HEK293 (cell line): ENCODE measurements at regions not wholly inside any gene's neighbourhood (a gene's known extent, or its start where the extent isn't known, plus 50 kb on each side); places are given as distances from the start of the nearest gene placed in this dataset.

ENCODE experiments used
- CTCF ChIA-PET: fragments of 350-600 bp; formaldehyde crosslinking; extraction: SDS; loops from one replicate; lab custom pipeline; 2021; ENCODE audit warnings: antibody characterized with exemption; lab: Yijun Ruan, JAX
- POLR2A ChIA-PET: fragments of 300-600 bp; formaldehyde crosslinking; extraction: SDS; loops from one replicate; lab custom pipeline; 2020; ENCODE audit warnings: antibody characterized with exemption, inconsistent platforms; lab: Yijun Ruan, JAX
- H3K27ac ChIP-seq: fragments of 200-500 bp; sonication (Bioruptor generic); 2 replicates; pipeline ENCODE4 v1.5.1; 2014; ENCODE audit warnings: low read depth, low read length, control low read depth, inconsistent platforms; ENCODE audit errors: extremely low read depth
- H3K36me3 ChIP-seq, 2 experiments: fragments of 200-500 bp in 1 of 2; sonication (Bioruptor generic) in 1 of 2; 1 replicate in 1 of 2; 2 replicates in 1 of 2; pipeline ENCODE4 v1.5.1; 2014 to 2017; ENCODE audit warnings: inconsistent platforms in 2 of 2, low read length in 2 of 2; ENCODE audit not compliant: control insufficient read depth in 2 of 2, insufficient read depth in 1 of 2
- H3K4me1 ChIP-seq: fragments of 200-500 bp; sonication (Bioruptor generic); 2 replicates; pipeline ENCODE4 v1.5.1; 2014; ENCODE audit warnings: mild to moderate bottlenecking, low read length, inconsistent platforms; ENCODE audit not compliant: control insufficient read depth, insufficient read depth
- H3K4me3 ChIP-seq: 2 replicates; pipeline ENCODE4 v1.5.1; 2011; ENCODE audit warnings: low read depth, mild to moderate bottlenecking, control low read depth, low read length, moderate library complexity
- H3K9me3 ChIP-seq: fragments of 200-500 bp; sonication (Bioruptor generic); 2 replicates; pipeline ENCODE4 v1.5.1; 2014; ENCODE audit warnings: low read depth, low read length, inconsistent platforms; ENCODE audit not compliant: control insufficient read depth, insufficient read depth
- BCL6B ChIP-seq: fragments of 450-650 bp; formaldehyde crosslinking; IDR thresholded peaks from 2 replicates; pipeline ENCODE4 v1.5.1; 2017; ENCODE audit warnings: missing biosample characterization, missing genetic modification characterization
- CTCF ChIP-seq: fragments of 450-650 bp; formaldehyde crosslinking; IDR thresholded peaks from 2 replicates; pipeline ENCODE4 v1.5.1; 2016; ENCODE audit warnings: missing biosample characterization, missing genetic modification characterization
- HIC1 ChIP-seq: fragments of 450-650 bp; formaldehyde crosslinking; IDR thresholded peaks from 2 replicates; pipeline ENCODE4 v1.5.1; 2016; ENCODE audit warnings: missing biosample characterization, missing genetic modification characterization
- REST ChIP-seq: fragments of 450-650 bp; formaldehyde crosslinking; IDR thresholded peaks from 2 replicates; pipeline ENCODE4 v1.5.1; 2016; ENCODE audit warnings: missing biosample characterization, missing genetic modification characterization
- ZEB2 ChIP-seq: fragments of 450-650 bp; formaldehyde crosslinking; IDR thresholded peaks from 2 replicates; pipeline ENCODE4 v1.5.1; 2016; ENCODE audit warnings: missing biosample characterization, missing genetic modification characterization
- ZFHX2 ChIP-seq: fragments of 450-650 bp; formaldehyde crosslinking; conservative IDR thresholded peaks from 2 replicates; pipeline ENCODE4 v1.5.1; 2016; ENCODE audit warnings: missing biosample characterization, missing genetic modification characterization
- ZFP69B ChIP-seq: fragments of 450-650 bp; formaldehyde crosslinking; IDR thresholded peaks from 2 replicates; pipeline ENCODE4 v1.5.1; 2016; ENCODE audit warnings: missing biosample characterization, missing genetic modification characterization
- ZNF169 ChIP-seq: fragments of 450-650 bp; formaldehyde crosslinking; IDR thresholded peaks from 2 replicates; pipeline ENCODE4 v1.5.1; 2016; ENCODE audit warnings: missing biosample characterization, missing genetic modification characterization
- ZNF174 ChIP-seq: fragments of 450-650 bp; formaldehyde crosslinking; IDR thresholded peaks from 2 replicates; pipeline ENCODE4 v1.5.0; 2017; ENCODE audit warnings: missing biosample characterization, mild to moderate bottlenecking, missing genetic modification characterization
- ZNF202 ChIP-seq: fragments of 450-650 bp; formaldehyde crosslinking; IDR thresholded peaks from 2 replicates; pipeline ENCODE4 v1.5.1; 2016; ENCODE audit warnings: missing biosample characterization, missing genetic modification characterization, borderline replicate concordance
- ZNF324 ChIP-seq: fragments of 450-650 bp; formaldehyde crosslinking; IDR thresholded peaks from 2 replicates; pipeline ENCODE4 v1.5.1; 2016; ENCODE audit warnings: missing biosample characterization, missing genetic modification characterization
- ZNF366 ChIP-seq: fragments of 450-650 bp; formaldehyde crosslinking; conservative IDR thresholded peaks from 2 replicates; pipeline ENCODE4 v1.5.1; 2016; ENCODE audit warnings: missing biosample characterization, missing genetic modification characterization
- ZNF394 ChIP-seq: fragments of 450-650 bp; formaldehyde crosslinking; IDR thresholded peaks from 2 replicates; pipeline ENCODE4 v1.5.1; 2016; ENCODE audit warnings: missing biosample characterization, missing genetic modification characterization, mild to moderate bottlenecking, moderate library complexity, borderline replicate concordance
- ZNF404 ChIP-seq: fragments of 450-650 bp; formaldehyde crosslinking; IDR thresholded peaks from 2 replicates; pipeline ENCODE4 v1.5.1; 2017; ENCODE audit warnings: missing biosample characterization, missing genetic modification characterization
- ZNF488 ChIP-seq: fragments of 450-650 bp; formaldehyde crosslinking; IDR thresholded peaks from 2 replicates; pipeline ENCODE4 v1.5.1; 2016; ENCODE audit warnings: missing biosample characterization, missing genetic modification characterization
- ZNF600 ChIP-seq: fragments of 450-650 bp; formaldehyde crosslinking; IDR thresholded peaks from 2 replicates; pipeline ENCODE4 v1.5.1; 2016; ENCODE audit warnings: missing biosample characterization, missing genetic modification characterization
- ZNF660 ChIP-seq: fragments of 450-650 bp; IDR thresholded peaks from 2 replicates; pipeline ENCODE4 v1.5.1; 2018; ENCODE audit warnings: missing biosample characterization, mild to moderate bottlenecking, missing genetic modification characterization
- ZNF747 ChIP-seq: fragments of 450-650 bp; formaldehyde crosslinking; IDR thresholded peaks from 2 replicates; pipeline ENCODE4 v1.5.1; 2016; ENCODE audit warnings: missing biosample characterization, missing genetic modification characterization
- ZNF776 ChIP-seq: fragments of 450-650 bp; formaldehyde crosslinking; IDR thresholded peaks from 2 replicates; pipeline ENCODE4 v1.5.0; 2017; ENCODE audit warnings: missing biosample characterization, missing genetic modification characterization, borderline replicate concordance
- ZNF843 ChIP-seq: fragments of 450-650 bp; formaldehyde crosslinking; IDR thresholded peaks from 2 replicates; pipeline ENCODE4 v1.5.1; 2016; ENCODE audit warnings: missing biosample characterization, missing genetic modification characterization
- TF ChIP-seq, protein P1 (sequence below): fragments of 450-650 bp; formaldehyde crosslinking; IDR thresholded peaks from 2 replicates; pipeline ENCODE4 v1.5.1; 2016; ENCODE audit warnings: missing biosample characterization, missing genetic modification characterization
- TF ChIP-seq, protein P2 (sequence below): fragments of 450-650 bp; formaldehyde crosslinking; IDR thresholded peaks from 2 replicates; pipeline ENCODE4 v1.5.1; 2017; ENCODE audit warnings: missing biosample characterization, missing genetic modification characterization

DNA sequence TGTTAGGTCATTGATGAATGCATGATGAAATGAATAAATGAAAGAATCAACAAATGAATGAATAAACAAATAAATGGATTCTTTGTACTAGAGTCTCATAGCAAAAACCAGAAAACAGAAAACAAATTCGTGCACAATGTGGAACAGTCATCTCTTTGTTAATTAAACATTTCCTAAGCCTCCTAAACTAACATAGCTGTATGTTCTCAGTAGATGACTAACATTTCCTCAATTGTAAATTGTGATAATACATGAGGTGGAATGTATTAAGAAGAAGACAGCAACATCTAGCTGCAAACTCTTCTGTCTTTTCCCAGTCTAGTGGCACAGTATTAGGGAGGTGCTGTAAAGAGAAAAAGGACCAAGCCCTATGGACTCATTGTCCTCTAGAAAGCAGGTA, 1021.0 kb downstream of the MCTP2 start:
- Histone ChIP-seq H3K4me3 (no peak overlapping the region), H3K4me1 (0 out of 2 replicates have a peak, but pooled peaks cover 2% of the 10 kb centered on the region), H3K36me3 (no peaks in the 10 kb centered on the region), H3K27ac (no peak overlapping the region), H3K9me3 (0 out of 2 replicates have a peak, but pooled peaks cover 3% of the 10 kb centered on the region)
- ChIA-PET CTCF (interaction anchor here (0.5 to 1.1 kb wide), 3 partner anchors 36 to 1333 kb away, joined by 3 to 4 read pairs (median 3); no protein-coding TSS in a partner anchor), POLR2A (interaction anchor here (0.6 kb wide), 1 partner anchor 1075 kb away, joined by 3 read pairs; no protein-coding TSS in a partner anchor)
- no peak for TF ChIP-seq ZNF169 (tag by site-specific recombination)
- no peak for TF ChIP-seq ZNF404
- TF ChIP-seq, protein P1, sequence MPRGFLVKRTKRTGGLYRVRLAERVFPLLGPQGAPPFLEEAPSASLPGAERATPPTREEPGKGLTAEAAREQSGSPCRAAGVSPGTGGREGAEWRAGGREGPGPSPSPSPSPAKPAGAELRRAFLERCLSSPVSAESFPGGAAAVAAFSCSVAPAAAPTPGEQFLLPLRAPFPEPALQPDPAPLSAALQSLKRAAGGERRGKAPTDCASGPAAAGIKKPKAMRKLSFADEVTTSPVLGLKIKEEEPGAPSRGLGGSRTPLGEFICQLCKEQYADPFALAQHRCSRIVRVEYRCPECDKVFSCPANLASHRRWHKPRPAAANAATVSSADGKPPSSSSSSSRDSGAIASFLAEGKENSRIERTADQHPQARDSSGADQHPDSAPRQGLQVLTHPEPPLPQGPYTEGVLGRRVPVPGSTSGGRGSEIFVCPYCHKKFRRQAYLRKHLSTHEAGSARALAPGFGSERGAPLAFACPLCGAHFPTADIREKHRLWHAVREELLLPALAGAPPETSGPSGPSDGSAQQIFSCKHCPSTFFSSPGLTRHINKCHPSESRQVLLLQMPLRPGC = no peak
- TF ChIP-seq ZNF366 (tag by site-specific recombination) = no peak
- TF ChIP-seq ZFHX2 (tag by site-specific recombination) = no peak
- no peak for TF ChIP-seq ZNF202 (tag by site-specific recombination)
- TF ChIP-seq, protein P2, sequence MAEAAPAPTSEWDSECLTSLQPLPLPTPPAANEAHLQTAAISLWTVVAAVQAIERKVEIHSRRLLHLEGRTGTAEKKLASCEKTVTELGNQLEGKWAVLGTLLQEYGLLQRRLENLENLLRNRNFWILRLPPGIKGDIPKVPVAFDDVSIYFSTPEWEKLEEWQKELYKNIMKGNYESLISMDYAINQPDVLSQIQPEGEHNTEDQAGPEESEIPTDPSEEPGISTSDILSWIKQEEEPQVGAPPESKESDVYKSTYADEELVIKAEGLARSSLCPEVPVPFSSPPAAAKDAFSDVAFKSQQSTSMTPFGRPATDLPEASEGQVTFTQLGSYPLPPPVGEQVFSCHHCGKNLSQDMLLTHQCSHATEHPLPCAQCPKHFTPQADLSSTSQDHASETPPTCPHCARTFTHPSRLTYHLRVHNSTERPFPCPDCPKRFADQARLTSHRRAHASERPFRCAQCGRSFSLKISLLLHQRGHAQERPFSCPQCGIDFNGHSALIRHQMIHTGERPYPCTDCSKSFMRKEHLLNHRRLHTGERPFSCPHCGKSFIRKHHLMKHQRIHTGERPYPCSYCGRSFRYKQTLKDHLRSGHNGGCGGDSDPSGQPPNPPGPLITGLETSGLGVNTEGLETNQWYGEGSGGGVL (tag by site-specific recombination) = no peak
- TF ChIP-seq BCL6B (tag by site-specific recombination) = no peak
- no peak for TF ChIP-seq ZNF843

- H3K4me3 ChIP-seq = no peak overlapping the region
- ChIA-PET POLR2A (no interaction called here), CTCF (interaction anchor here (0.7 kb wide), 1 partner anchor 583 kb away, joined by 6 read pairs; no protein-coding TSS in a partner anchor)
- no peaks in the 10 kb centered on the region for H3K9me3 ChIP-seq
- H3K27ac ChIP-seq = no peak overlapping the region
- no peaks in the 10 kb centered on the region for H3K36me3 ChIP-seq
- H3K4me1 ChIP-seq = 0 out of 2 replicates have a peak, but pooled peaks cover 2% of the 10 kb centered on the region
- TF ChIP-seq HIC1 (tag by site-specific recombination) (no peak), ZEB2 (no peak), ZNF660 (tag by site-specific recombination) (no peak), ZNF394 (no peak), ZNF174 (tag by site-specific recombination) (no peak), ZNF776 (no peak), ZNF324 (tag by site-specific recombination) (no peak), REST (no peak), ZNF488 (tag by site-specific recombination) (no peak), ZNF747 (tag by site-specific recombination) (no peak), CTCF (tag by site-specific recombination) (no peak), ZFP69B (tag by site-specific recombination) (no peak), ZNF600 (tag by site-specific recombination) (no peak)
Measured at GRCh38 chr15:95254263-95254662, 1022.9 kb downstream of the MCTP2 start.
